ENCODE measurements at regions not wholly inside any gene's neighbourhood (a gene's known extent, or its start where the extent isn't known, plus 50 kb on each side); places are given as distances from the start of the nearest gene placed in this dataset.
A peak's percentile ranks its signal among the peaks of the same experiment; 100 is the strongest.

DNA sequence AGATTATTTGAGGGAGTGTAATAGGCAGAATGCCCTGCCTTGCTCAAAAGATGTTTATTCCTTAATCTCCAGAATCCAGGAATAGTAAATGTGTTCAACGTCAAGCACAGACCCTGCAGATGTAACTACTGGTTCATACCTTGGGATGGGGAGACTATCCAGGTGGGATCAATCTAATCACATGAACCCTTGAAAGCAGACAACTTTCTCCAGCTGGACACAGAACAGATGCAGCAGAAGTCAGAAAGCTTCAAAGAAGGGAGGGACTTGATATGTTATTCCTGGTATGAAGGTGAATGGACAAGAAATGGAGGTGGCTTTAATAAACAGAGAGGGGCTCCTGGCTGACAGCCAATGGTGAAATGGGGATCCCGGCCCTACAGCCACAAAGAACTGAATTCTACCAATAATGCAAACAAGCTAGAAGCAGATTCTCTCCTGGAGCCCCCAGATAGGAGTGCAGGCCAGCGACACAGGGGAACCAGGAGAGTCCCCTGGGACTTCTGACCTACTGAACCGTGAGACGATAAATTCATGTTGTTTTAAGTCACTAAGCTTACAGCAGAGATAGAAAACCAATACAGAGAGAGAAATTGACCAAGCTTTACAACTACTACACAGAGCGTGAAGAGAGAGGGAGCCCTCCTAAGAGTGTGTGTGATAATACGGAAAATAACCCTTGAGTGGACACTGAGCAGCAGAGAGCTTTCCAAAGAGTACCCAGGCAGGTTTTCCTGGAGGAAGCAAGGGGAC lies 133.5 kb upstream of the TMEM132C start:
- no peak for DNase-seq (ENCODE audit: low spot score)

DNA sequence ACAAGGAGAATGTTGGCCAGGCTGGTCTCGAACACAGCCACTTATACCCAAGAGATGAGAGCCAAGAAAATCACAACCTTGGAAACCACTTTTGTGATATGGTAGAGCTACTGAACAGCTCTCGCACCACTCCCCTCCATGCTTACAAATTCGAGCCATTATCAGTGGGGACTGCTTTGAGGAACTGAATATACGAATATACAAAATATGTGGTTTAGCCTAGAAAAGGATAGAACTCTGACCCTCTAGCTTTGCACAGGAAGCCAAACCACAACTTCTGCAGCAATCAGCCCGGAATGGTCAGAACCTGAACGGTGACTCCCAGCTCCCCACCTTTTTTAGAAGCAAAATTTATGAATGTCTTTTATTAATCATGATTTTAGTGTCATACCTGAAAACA lies 129.8 kb upstream of the TMEM132C start:
- DNase-seq (ENCODE audit: low spot score): no peak

DNA sequence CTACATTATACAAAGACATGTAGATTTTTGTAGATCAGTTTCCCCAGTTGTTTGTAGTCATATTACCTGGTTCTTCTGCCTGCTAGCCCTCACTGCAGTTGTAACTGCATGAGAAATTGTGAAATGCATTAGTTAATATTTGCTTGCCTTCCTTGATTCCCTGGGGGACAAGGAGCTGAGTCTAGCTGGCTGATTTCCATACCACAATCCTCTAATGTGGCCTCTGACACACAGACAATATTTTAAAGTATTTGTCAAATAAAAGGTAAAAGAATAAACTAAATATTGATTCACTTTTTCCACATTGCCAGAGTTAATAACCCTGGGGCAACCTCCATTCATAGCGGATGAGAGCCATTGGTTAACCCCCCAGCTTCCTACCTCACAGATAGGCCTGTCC lies 128.8 kb upstream of the TMEM132C start:
- DNase-seq (ENCODE audit: low spot score): no peak

DNA sequence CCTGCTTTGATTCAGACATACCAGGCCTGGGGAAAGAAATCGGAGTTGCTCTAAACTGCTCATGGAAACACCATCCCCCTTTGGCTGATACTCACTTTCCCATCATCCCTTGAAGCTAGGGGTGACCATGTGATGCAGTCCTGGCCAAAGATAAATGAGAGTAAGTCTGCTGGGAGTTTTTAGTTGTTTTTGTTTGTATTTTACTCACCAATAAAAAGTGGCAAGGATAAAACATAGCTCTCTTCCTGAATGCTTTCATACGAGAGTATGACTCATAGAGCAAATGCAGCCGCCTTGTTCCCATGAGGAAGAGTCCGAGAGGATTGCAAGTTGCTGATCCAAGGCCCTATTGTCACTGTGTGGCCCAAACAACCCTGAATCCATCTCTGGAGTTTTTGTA lies 126.4 kb upstream of the TMEM132C start:
- DNase-seq (ENCODE audit: low spot score): no peak

DNA sequence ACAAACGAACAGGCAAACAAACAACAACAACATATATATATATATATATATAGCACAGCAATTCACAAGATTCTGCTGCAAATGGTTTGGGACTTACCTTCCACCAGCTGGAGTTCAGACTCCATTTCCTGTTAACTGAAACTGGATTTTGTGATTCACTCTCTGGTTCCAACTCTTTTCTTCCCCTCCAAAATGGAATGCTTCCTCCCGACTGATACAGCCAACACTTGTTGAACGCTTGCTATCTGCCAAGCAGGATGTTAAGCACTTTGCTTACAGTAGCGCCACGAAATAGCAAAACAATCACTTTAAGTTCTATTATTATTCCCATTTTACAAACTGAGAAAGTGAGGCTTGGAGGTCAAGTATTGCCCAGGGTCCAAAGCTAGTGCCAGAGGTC lies 116.0 kb upstream of the TMEM132C start:
- no peak for DNase-seq (ENCODE audit: low spot score)

DNA sequence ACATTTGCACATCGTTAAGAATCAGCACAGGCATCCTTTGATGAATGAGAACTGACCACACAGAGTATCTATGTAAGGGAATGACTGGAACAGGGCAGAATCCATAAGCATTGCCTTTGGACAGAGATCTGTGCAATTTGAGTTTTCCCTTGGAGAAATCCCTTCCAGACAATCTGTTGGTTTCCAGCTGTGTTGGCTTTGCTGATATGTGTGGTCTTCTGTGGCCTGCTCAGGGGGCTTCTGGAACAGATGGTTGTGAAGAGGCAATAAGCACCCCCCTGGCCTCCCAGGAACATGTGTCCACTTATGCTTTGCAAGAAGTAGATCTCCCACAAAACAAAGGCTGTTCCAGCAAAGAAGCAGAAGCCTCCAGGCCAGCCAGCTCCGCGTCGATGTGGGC lies 111.4 kb upstream of the TMEM132C start:
- no peak for DNase-seq (ENCODE audit: low spot score)

DNA sequence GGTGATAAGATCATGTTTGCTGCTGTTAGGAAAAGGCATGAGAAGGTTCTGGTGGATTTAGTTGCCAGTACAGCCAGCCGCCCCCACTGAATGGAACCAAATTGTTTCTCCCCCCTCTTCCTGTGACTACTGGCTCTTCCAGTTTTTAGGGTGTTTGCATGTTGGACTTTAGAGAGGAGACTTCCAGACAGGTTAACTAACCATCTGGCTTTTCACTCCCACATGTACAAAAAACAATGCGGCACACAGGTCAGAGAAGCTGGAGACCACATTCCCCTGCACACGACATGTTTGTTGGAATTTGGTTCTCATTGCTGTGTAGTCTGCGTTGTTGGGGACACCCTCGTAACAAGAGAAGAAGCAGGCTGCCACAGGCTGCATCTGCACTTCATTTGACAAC lies 103.9 kb upstream of the TMEM132C start:
- DNase-seq (ENCODE audit: low spot score): no peak

DNA sequence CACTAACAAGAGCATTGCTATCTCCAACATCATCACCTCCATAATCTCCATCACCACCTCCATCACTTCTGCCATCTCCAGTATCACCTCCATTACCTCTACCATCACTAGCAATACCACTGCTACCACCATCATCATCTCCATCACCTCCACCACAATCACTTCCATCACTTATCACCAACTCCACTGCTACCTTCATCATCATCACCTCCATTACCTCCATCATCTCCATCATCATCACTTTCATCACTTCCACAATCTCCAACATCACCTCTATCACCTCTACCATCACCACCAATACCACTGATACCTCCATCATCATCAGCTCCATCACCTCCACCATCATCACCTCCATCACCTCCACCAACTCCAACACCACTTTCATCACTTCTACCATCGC lies 102.4 kb upstream of the TMEM132C start:
- no peak for DNase-seq (ENCODE audit: low spot score)

DNA sequence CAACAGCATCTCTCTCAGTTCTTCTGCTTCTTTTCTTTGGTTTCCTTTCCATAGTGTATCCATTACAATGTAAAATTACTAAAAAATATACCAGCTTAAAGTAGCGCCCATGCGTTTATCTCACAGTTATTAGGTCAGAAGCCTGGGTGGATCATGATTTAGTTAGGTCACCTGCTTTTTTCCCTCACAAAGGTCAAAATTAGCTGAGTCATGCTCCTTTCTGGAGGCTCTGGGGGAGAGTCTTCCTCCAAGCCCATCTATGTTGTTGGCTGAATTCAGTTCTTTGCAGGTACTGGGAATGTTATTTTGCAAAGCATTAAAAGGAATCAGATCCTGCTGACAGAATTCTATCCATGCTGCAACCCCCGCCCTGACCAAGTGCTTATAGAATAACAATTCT lies 101.6 kb upstream of the TMEM132C start:
- DNase-seq (ENCODE audit: low spot score): no peak

DNA sequence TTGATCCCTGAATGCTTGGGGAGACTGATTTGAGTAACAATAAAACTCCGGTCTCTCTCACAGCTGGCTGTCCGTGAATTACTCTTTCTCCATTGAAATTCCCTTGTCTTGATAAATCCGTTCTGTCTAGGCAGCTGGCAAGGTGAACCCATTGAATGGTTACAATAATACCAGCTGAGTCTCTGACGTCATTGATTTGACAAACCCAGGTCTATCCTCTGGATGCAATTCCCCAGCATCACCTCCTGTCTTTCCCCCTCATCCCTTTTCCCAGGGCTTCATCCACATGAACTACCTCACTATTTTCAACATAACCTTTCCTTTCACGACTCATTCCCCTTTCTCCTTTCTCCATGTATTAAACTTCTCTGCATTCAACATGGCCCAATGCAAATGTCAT lies 98.7 kb upstream of the TMEM132C start:
- DNase-seq (ENCODE audit: low spot score): no peak

DNA sequence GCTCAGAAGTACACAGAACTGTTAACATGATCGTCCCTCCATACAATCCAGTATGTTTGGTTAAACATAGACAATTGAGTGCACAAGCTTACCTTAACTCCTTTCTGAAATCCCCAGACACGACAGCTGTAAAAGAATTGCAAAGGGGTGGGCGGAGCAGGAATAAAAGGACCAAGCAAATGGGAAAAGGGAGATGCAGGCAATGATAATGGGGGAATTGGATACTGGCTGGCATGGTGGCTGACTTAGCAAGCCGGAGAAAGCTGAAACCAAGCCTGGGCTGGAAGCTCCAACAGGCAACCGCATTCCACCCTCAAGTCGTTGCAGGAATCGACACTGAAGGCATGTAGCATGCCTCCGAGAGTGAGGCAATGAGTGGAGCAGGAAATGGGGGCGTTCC lies 96.8 kb upstream of the TMEM132C start:
- no peak for DNase-seq (ENCODE audit: low spot score)

DNA sequence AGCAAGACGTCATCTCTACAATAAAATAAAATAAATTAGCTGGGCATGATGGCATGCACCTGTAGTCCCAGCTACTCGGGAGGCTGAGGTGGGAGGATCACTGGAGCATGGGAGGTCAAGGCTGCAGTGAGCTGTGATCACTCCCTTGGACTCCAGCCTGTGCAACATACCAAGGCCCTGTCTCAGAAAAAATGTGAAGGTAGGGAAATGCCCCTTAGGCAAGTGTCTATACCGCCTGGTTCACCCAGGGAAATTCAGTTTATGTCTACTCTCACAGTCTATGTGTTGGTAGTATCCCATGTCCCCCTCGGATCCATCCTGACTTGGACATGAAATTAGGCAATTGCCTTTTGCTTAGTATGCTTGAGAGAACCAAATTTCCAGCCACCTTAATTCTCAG lies 88.4 kb upstream of the TMEM132C start:
- no peak for DNase-seq (ENCODE audit: low spot score)

DNA sequence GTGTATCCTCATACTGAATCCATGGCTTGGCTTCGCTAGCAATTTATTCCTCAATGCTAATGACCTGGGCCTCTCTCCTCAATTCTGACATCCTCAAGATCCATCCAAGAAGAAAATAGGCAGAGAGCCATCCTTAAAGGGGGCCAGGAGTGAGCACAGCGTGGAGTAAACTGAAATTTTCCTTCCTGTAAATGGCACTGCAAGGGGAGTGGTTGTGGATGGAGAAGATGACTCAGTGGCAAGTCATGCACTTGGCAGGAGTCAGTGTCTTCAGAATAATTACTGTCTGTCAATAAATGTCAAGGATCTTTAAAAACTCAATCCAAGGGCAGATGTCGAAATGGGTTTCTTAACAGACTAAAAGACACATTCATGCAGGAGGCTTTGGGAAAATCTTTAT lies 88.0 kb upstream of the TMEM132C start:
- DNase-seq (ENCODE audit: low spot score): peak; percentile 17

DNA sequence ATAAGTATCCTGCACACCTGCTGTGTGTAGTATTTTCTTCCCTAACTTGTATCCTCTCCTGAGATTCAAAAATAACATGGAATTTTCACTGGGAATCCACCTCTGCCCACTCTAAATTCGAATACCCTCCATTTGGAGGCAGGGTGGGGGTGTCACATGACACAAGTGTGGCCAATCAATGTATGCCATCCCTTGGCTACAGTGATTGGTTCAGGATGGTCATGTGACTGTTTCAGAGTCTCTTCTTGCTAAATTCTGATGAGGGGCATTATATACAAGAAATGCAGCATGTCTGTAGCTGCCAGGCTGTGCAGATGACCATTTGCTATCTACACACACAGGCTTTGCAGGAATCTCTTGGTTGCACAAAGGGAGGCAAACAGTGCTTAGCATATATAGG lies 86.8 kb upstream of the TMEM132C start:
- no peak for DNase-seq (ENCODE audit: low spot score)

DNA sequence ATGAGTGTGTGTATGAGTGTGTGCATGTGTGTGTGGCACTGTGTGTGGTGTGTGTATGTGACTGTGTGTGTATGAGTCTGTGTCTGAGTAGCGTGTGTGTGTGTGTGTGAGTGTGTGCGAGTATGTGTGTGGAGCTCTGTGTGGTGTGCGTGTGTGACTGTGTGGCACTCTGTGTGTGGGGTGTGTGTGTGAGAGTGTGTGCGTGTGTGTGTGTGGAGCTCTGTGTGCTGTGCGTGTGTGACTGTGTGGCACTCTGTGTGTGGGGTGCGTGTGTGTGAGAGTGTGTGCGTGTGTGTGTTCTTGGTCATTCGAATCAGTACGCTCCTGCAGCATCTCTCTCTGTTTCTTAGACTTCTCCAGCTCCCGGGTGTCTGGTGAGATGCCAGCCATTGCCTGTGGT lies 76.9 kb upstream of the TMEM132C start:
- DNase-seq (ENCODE audit: low spot score): no peak

DNA sequence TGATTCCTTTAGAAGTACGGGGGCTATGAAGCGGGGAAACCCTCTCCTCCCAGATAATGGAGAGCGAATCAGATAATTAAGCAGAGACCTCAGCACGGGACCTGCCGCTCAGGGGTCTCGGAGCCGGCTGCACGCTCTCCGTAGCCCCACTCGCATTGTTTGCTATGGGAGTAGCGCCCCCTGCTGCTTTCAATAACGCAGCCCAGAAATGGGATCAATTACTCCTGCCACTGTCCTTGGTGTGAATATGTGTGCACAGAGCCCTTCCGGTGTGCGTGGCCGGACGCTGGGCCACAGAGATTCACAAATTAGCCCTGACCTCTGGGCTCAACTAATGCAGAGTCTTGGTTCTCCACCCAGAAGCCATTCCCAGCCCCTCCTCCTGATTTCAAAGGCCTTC lies 76.4 kb upstream of the TMEM132C start:
- no peak for DNase-seq (ENCODE audit: low spot score)

DNA sequence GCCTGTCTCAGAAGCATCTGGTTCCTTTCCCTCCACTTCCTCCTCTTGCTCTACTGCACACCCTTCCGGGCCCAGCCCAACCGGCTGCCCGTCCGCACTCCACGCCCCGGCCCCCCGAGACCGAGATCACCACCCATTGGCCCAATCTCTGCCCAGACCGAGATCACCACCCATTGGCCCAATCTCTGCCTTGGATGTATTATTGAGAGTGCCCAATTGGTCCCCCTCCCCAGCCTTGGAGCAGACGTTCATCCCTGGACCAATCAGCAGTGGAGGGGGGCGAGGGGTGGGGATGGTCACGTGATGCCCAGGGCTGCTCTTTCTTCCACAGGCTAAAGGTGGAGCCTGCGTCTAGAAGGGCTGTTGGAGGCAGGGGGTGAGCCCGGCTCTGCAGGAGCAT lies 75.6 kb upstream of the TMEM132C start:
- DNase-seq (ENCODE audit: low spot score): no peak

DNA sequence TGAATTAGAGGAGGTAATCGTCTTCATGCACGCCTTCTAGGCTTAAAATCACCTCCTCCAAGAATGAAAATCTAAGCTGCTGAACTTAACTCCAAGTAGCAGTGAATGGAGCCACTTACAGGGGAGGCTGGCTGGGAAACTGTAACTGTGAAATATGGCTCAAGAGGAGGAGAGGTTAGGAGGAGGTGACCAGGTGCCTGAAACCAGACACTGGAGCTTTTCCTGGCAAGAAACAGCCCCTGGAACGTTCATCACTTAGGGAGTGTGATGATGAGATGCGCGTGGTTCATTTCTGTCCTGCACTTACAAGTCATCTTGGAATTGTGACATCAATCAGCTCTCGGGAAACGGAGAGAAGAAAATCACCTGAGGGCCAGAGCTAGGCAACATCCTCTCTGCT lies 62.3 kb upstream of the TMEM132C start:
- DNase-seq (ENCODE audit: low spot score): no peak

DNA sequence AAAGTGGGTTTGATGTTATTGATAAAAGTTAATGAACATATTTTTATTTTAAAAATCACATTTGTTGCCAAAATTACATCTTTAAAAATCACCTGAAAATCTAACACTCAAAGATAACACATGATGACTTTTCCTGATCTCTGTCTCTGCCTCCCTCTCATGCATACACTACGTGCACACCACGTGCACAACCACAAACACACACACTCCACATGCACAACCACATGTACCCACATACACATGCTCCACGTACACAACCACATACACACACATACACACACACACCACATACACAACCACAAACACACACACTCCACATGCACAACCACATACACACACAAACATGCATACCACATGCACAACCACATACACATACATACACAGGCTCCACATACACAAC lies 61.8 kb upstream of the TMEM132C start:
- no peak for DNase-seq (ENCODE audit: low spot score)

DNA sequence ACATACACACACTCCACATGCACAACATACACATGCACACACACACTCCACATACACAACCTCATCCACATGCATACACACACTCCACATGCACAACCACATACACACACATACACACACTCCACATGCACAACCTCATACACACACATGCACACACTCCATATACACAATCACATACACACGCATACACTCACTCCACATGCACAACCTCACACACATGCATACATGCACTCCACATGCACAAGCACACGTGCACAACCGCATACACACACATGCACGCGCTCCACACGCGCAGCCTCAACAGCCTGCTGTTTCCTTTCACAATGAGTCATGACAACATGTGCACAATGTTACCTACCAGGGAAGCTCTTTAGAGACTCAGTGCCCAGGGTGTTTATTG lies 61.2 kb upstream of the TMEM132C start:
- no peak for DNase-seq (ENCODE audit: low spot score)

Data from pons (tissue), 1 donor.